Loucy (cell line): ENCODE measurements at regions not wholly inside any gene's neighbourhood (a gene's known extent, or its start where the extent isn't known, plus 50 kb on each side); places are given as distances from the start of the nearest gene placed in this dataset.

Experiments used
- H2AFZ ChIP-seq: fragments of 200-600 bp; sonication (generic); 2 replicates; pipeline ENCODE4 v1.6.0; 2016; ENCODE audit warnings: antibody characterized with exemption, mild to moderate bottlenecking, low read length, moderate library complexity
- H3F3A ChIP-seq: fragments of 200-600 bp; 2 replicates; pipeline ENCODE4 v1.6.0; 2016; ENCODE audit warnings: antibody characterized with exemption, low read depth, mild to moderate bottlenecking
- H3K27me3 ChIP-seq: fragments of 200-600 bp; sonication (generic); 2 replicates; pipeline ENCODE4 v1.6.1; 2014; ENCODE audit warnings: low read length, mild to moderate bottlenecking; ENCODE audit not compliant: insufficient read depth, poor library complexity, severe bottlenecking
- H3K36me3 ChIP-seq: fragments of 200-600 bp; sonication (generic); 2 replicates; pipeline ENCODE4 v1.6.1; 2016; ENCODE audit warnings: low read length; ENCODE audit not compliant: insufficient read depth
- H3K4me1 ChIP-seq: fragments of 200-600 bp; sonication (generic); 2 replicates; pipeline ENCODE4 v1.5.1; 2014; ENCODE audit warnings: low read length, mild to moderate bottlenecking; ENCODE audit not compliant: insufficient read depth, poor library complexity, severe bottlenecking
- H3K4me2 ChIP-seq: fragments of 200-600 bp; sonication (generic); 2 replicates; pipeline ENCODE4 v1.6.0; 2014; ENCODE audit warnings: antibody characterized with exemption, low read length, low read depth, mild to moderate bottlenecking; ENCODE audit not compliant: poor library complexity, severe bottlenecking
- H3K4me3 ChIP-seq: fragments of 200-600 bp; sonication (generic); 2 replicates; pipeline ENCODE4 v1.5.1; 2014; ENCODE audit warnings: low read length, mild to moderate bottlenecking, mixed read lengths; ENCODE audit not compliant: poor library complexity, severe bottlenecking
- H3K79me2 ChIP-seq: fragments of 200-600 bp; sonication (generic); 2 replicates; pipeline ENCODE4 v1.6.1; 2014; ENCODE audit warnings: low read length; ENCODE audit not compliant: insufficient read depth
- H3K9ac ChIP-seq: fragments of 200-600 bp; sonication (generic); 2 replicates; pipeline ENCODE4 v1.6.0; 2014; ENCODE audit warnings: mild to moderate bottlenecking, low read depth, low read length, moderate library complexity; ENCODE audit not compliant: poor library complexity, severe bottlenecking
- H3K9me2 ChIP-seq: fragments of 200-600 bp; sonication (generic); replicated peaks from 2 replicates; pipeline ENCODE4 v1.6.1; 2016; ENCODE audit warnings: low read depth, low read length, mixed read lengths
- H3K9me3 ChIP-seq: fragments of 200-600 bp; sonication (generic); 2 replicates; pipeline ENCODE4 v1.6.1; 2014; ENCODE audit warnings: mild to moderate bottlenecking, antibody characterized with exemption, low read length, low read depth; ENCODE audit not compliant: insufficient read depth
- H4K20me1 ChIP-seq: fragments of 200-600 bp; sonication (generic); 2 replicates; pipeline ENCODE4 v1.6.0; 2014; ENCODE audit warnings: antibody characterized with exemption, low read length, mild to moderate bottlenecking; ENCODE audit not compliant: insufficient read depth, poor library complexity, severe bottlenecking
- CTCF ChIP-seq: fragments of 200-600 bp; sonication (generic); conservative IDR thresholded peaks from 2 replicates; pipeline ENCODE4 v1.5.1; 2014; ENCODE audit warnings: mild to moderate bottlenecking, antibody characterized with exemption, low read length
- EZH2phosphoT487 ChIP-seq: fragments of 200-600 bp; IDR thresholded peaks from 2 replicates; pipeline ENCODE4 v1.6.1; 2018; ENCODE audit warnings: antibody characterized with exemption, mild to moderate bottlenecking, moderate library complexity, borderline replicate concordance

- Histone ChIP-seq H3K9me3 (no peaks in the 10 kb centered on the region), H3K36me3 (no peaks in the 10 kb centered on the region), H3F3A (no peaks in the 10 kb centered on the region), H3K4me3 (no peak overlapping the region), H3K4me1 (peaks cover 13% of the 10 kb centered on the region), H4K20me1 (no peaks in the 10 kb centered on the region), H3K79me2 (no peaks in the 10 kb centered on the region), H3K27me3 (no peaks in the 10 kb centered on the region), H3K9me2 (no peaks in the 10 kb centered on the region), H3K9ac (no peak overlapping the region), H3K4me2 (peak overlapping the region; percentile 41), H2AFZ (no peak overlapping the region)
- TF ChIP-seq EZH2phosphoT487 = no peak
- TF ChIP-seq CTCF = no peak
These were observed 701.8 kb downstream of the ZPLD1 start for GRCh38 chr3:103136621-103137020.

- peaks cover 13% of the 10 kb centered on the region for H3K4me1 ChIP-seq
- no peaks in the 10 kb centered on the region for H3K79me2 ChIP-seq
- no peak overlapping the region for H2AFZ ChIP-seq
- H3K4me3 ChIP-seq = no peak overlapping the region
- no peaks in the 10 kb centered on the region for H3F3A ChIP-seq
- H3K9ac ChIP-seq = no peak overlapping the region
- no peaks in the 10 kb centered on the region for H3K27me3 ChIP-seq
- TF ChIP-seq EZH2phosphoT487 = no peak
- TF ChIP-seq CTCF = no peak
- H4K20me1 ChIP-seq = no peaks in the 10 kb centered on the region
- no peaks in the 10 kb centered on the region for H3K9me2 ChIP-seq
- no peaks in the 10 kb centered on the region for H3K36me3 ChIP-seq
- H3K9me3 ChIP-seq = no peaks in the 10 kb centered on the region
- no peak overlapping the region for H3K4me2 ChIP-seq
These were observed 703.0 kb downstream of the ZPLD1 start for GRCh38 chr3:103137830-103138229.

GRCh38 chr3:103158183-103158582 lies 723.4 kb downstream of the ZPLD1 start:
- H3F3A ChIP-seq = no peaks in the 10 kb centered on the region
- no peaks in the 10 kb centered on the region for H4K20me1 ChIP-seq
- H3K27me3 ChIP-seq = no peaks in the 10 kb centered on the region
- no peak overlapping the region for H3K4me3 ChIP-seq
- H2AFZ ChIP-seq = no peak overlapping the region
- no peaks in the 10 kb centered on the region for H3K9me3 ChIP-seq
- H3K4me1 ChIP-seq = no peaks in the 10 kb centered on the region
- no peaks in the 10 kb centered on the region for H3K36me3 ChIP-seq
- TF ChIP-seq CTCF (no peak), EZH2phosphoT487 (no peak)
- H3K4me2 ChIP-seq = no peak overlapping the region
- H3K79me2 ChIP-seq = no peaks in the 10 kb centered on the region
- no peaks in the 10 kb centered on the region for H3K9me2 ChIP-seq
- no peak overlapping the region for H3K9ac ChIP-seq
